HG03135 (cell line): ENCODE measurements at regions not wholly inside any gene's neighbourhood (a gene's known extent, or its start where the extent isn't known, plus 50 kb on each side); places are given as distances from the start of the nearest gene placed in this dataset.
A peak's percentile ranks its signal among the peaks of the same experiment; 100 is the strongest.

Source experiments
- ATAC-seq: cut with Tn5 transposase; IDR thresholded peaks from one replicate; pipeline ENCODE4 v1.9.1; 2021; ENCODE audit warnings: mild to moderate bottlenecking, moderate library complexity; ENCODE audit not compliant: unreplicated experiment

GRCh38 chr12:85352016-85352415, 72.0 kb downstream of the ALX1 start:
- ATAC-seq, result no peak

- ATAC-seq, result no peak
Observed at GRCh38 chr12:85356596-85357385, 76.8 kb downstream of the ALX1 start.

DNA sequence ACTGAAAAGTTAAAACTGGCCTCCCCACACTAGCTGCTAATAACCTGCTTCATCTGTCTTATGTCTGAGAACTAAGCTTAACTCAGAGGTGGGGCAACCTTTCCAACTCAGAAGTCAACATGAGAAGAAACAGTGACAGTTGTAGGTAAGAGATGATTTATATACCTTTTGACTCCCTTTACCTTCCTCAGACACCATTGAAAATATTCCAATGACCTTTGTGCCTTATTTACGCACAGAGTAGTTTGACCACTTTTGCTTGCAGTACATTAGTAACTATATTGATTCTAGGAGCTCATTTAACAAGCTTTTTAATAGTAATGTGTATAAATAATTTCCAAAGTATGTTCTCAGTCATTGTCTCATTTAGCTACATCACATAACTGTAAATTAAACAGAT, 77.6 kb downstream of the ALX1 start:
- no peak for ATAC-seq

GRCh38 chr12:85358715-85359114, 78.7 kb downstream of the ALX1 start:
- no peak for ATAC-seq

DNA sequence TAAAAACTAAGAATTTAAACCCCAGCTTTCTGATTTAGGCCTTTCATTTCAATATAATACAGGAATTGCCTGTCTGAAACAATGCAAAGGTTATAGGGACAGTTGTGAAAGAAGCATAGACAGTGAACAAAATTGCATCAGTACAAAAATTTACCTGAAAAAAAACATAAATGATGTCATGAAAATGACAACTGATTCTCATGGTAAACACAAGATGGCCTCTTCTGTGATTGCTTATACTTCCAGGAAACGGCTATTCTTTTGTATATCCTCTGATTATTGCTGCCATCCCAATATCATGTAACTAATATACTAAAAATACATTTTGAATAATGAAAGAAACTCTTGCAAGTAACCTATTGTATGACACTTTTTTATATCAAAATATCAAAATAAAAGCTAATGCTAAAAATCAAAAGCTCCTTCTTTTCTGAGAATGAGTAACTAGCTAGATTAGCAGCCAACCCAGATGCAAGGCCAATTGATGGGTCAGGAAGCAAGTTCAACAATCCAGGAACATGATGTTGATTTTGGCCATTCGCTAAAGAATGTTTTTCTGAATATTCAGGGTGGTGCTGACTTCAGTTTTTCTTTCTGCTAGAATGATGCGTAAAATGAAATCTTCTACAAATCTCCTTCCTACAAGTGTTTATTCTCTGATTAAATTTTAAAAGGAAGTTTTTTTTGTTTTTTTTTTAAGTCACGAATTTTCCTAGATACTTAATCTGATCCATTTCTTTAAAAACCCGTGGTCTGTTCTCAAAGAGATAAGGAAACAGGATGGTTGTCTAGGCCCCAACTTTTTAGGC, 83.6 kb downstream of the ALX1 start:
- no peak for ATAC-seq

- ATAC-seq, result no peak
Observed at GRCh38 chr12:85367936-85368335, 87.9 kb downstream of the ALX1 start.

DNA sequence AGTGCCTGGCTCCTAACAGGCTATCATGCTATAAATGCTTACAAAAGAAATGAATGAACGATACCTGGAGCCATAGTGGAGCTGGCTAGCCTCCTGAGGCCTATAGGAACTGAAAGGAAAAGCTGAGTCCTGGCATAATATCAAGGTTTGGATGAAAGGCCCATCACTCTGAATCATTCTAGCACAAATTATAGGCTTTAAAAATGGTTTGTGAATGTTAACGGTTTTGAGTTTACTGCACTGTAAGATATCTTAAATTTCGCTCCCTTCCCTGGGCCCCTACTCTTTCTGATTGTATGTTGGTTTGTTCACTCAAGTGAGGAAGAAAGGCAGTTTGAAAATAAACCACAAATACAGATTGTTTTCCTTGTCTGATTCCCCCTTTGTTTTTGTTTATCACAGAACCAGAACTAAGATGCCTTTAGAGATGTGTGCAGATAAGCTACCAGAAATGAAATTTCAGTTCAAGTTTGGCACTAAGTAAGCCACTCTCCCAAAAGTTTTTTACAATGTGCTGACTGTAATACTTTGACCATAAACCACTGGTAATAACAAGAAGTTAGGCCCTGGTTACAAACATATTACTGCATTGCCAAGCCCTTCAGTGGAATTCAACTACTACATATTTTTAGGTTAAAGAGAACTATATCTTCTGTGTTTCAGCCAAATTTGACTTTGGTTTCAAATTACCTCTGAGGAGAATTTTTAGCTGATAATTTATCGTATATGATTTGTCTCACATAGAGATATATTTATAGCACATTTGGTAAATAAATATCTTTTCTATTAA, 89.5 kb downstream of the ALX1 start:
- no peak for ATAC-seq

DNA sequence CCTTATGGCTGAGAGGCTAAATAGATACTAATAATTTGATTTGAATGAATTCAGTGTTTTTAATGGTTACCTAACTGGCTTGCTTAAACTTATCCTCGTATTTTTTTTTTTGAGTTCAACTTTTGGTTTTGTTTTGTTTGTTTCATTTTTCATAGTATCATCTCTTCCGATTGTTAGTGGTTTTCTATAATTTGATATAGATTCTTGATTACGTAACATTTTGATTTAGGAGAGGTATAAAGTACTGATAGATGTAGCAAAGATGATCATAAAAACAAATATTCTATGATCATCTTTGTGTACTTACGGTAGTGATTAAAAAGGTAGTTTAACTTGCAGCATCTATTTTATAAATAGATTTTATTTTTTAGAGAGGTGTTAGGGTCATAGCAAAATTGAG, 93.0 kb downstream of the ALX1 start:
- no peak for ATAC-seq

DNA sequence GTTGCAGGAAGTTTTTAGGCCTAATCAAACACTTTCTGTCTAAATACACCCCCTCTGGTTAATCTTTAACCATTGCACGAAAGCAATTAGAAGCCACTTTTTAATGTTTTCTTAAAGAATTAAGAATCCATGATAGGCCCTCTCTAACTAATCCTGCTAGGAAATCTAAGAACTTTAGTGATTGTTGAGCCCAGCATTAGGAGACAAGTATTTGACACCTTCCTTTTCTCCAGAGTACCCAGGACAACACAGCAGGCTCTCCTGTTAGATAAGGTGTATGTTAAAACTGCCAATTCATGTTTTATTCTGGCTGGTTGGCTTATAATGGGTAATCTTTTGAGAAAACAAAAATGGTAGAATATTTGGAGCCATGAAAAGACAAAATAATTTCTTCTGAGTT, 95.0 kb downstream of the ALX1 start:
- ATAC-seq, result no peak

- ATAC-seq, result no peak
Observed at GRCh38 chr12:85385406-85385805, 105.4 kb downstream of the ALX1 start.

DNA sequence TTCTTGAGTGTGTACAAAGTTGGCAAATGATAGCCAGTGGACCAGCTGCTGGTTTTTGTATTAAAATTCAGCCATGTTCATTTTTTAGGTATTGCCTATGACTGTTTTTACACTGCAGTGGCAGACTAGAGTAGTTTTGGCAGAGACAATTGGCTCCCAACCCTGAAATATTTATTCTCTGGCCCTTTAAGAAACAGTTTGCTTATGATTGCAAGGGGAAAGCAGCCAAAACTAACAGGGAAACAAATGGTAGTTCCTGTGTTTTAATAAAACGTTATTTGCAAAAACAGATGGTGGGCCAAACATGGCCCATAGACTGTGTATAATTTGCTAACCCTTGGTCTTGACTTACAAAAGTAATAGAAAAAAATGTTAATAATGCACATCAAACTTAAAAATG, 110.2 kb downstream of the ALX1 start:
- no peak for ATAC-seq

DNA sequence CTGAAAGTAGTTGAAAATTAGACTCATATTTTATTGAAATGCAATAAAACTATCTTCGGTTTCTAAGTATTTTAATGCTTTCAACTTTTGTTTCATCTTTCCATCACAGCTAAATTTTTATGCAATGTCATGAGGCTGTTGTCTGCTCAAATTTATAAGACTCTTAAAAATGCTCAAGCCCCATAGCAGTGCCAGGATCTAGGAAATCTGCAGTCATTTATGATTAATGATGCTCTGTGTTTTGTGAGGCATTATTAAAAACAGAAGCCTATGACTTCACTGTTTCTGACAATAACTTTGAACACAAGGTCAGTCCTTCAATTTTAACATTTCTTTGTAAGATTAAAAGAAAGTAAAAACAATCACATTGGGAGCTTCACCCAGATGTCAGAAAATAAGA, 112.5 kb downstream of the ALX1 start:
- ATAC-seq, result no peak

DNA sequence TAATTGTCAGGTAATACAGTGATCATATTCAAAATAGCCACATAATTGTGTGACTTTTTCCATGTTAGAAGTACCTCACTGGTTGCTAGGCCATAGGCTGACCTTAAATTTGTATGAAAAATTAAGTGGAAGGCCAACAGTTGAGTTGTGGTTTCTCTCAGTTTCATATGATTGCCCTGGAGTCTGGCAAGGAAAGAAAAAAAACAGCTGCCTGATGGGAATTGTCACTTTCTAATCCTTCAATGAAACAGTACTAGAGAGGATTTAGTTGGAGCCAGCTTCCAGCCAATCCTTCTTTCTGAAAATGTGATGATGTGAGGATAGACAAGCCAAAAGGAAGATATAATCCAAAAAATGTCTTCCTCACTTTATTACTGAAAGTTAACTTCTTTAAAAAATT, 113.6 kb downstream of the ALX1 start:
- no peak for ATAC-seq

GRCh38 chr12:85394065-85394464, 114.0 kb downstream of the ALX1 start:
- no peak for ATAC-seq

- no peak for ATAC-seq
Observed at GRCh38 chr12:85394809-85395208, 114.8 kb downstream of the ALX1 start.

- no peak for ATAC-seq
Observed at GRCh38 chr12:85405262-85405661, 125.2 kb downstream of the ALX1 start.

DNA sequence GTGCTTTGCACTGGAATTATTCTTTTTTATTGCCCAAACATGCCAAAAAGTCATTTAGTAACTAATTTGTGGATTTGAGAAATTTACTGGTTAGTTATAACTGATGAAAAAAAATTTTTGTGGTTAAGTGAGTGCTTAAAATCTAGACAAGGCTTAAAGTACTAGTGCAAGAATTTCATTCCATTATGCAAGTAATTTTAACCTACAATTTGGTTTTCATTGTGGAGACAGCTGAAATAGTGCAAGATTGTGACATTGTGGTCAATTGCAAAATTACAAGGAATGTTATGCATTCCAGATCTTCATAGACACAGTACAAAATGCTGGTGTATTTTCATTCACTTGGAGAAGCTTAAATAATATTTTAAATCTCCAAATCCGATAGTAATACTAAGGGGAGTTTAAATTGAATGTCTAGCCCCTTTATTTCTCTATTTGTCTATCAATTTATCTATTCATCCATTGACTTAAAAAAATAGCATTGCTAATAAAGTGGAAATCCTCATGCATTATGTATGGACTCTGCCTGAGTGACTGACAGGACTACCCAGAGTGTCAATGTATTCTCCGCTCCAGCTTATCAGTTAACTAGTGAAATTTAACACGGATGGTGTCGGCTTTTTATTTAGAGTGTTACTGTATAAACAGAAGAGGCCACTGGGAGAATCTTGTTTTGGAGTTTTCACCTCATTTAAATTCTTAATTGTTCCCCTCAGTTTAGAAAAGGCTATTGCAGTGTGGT, 125.9 kb downstream of the ALX1 start:
- ATAC-seq, result no peak

GRCh38 chr12:85413266-85413665, 133.2 kb downstream of the ALX1 start:
- ATAC-seq, result no peak

DNA sequence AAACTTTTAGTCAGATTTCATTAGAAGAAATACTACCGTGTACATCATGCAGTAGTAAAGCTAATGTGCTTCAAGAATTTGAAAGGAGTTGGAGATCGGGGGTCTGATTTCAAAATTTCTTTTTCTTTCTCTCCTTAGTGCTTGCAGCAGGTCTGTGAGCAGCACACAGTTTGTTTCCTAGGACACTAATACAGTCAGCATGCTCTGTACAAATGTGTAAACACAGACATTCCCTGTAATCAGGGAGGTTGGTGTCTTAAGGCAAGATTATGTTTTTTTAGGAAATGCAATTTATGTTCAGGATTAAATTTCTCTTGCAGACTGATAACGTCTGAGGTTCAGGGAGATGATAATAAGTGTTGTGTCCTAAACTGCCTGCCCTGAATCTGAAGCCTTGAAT, 142.7 kb downstream of the ALX1 start:
- no peak for ATAC-seq

DNA sequence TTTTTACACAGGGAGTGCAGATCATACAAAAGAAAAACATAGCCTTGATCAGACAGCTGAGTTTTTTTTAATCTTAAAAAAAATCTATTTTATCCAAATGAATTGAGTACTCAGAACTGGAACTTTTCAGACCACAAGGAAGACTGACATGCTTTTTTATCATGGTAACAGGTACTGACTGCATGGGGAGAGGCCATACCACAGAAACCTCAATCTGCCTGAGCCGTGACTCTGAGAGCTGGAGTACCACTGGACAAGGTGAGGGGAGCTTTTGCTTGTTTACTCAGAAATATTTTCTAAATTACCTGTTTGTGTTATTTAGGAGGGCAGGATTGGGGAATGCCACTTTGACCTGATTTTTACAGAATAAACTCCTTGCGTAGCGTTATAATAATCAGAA, 143.9 kb downstream of the ALX1 start:
- peak; percentile 57 for ATAC-seq
